ENCODE measurements at regions not wholly inside any gene's neighbourhood (a gene's known extent, or its start where the extent isn't known, plus 50 kb on each side); places are given as distances from the start of the nearest gene placed in this dataset.

- Histone ChIP-seq H3K27me3 (ENCODE audit: control insufficient read depth in 3 of 3, insufficient read depth in 3 of 3, low read length in 3 of 3) (no peaks in the 10 kb centered on the region), H3K27ac (ENCODE audit: low read depth in 1 of 3, low read length in 2 of 3) (no peak overlapping the region), H3K4me1 (ENCODE audit: control insufficient read depth in 3 of 3, insufficient read depth in 2 of 3, low read depth in 1 of 3, low read length in 2 of 3) (no peaks in the 10 kb centered on the region), H3K36me3 (ENCODE audit: control insufficient read depth in 3 of 3, insufficient read depth in 2 of 3, low read depth in 1 of 3, low read length in 3 of 3) (no peaks in the 10 kb centered on the region), H3K9me3 (ENCODE audit: control insufficient read depth in 2 of 2, insufficient read depth in 1 of 2, low read depth in 1 of 2, low read length in 1 of 2) (no peaks in the 10 kb centered on the region), H3K4me3 (ENCODE audit: low read depth in 1 of 3, low read length in 3 of 3) (no peak overlapping the region)
- DNase-seq (no peak), FAIRE-seq (no peak)
- 84 to 90% (median 87%) methylated on average over 11 of the region's 11 CpGs for WGBS, 3 donors
Observed at GRCh38 chr2:100677611-100678185, 114.9 kb downstream of the PDCL3 start.

DNA sequence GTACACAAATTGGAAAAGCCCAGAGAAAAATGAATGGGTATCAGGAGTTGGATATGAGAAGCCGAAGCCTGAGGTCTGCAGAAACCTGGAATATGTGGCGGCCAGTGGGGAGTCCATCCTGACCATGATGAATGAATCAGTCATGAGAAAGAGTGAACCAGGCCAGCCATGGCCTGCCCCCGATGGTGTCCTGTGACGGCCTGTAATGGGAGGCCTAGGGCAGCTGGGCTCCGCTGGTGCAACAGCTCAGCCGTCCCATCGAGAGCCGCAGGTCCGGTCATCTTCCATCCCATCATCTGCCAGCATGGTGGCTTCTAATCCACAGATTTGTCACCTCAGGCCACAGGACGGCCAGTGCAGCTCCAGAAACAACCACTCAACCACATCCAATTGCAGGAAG lies 116.4 kb downstream of the PDCL3 start:
- Histone ChIP-seq H3K4me3 (ENCODE audit: low read depth in 1 of 3, low read length in 3 of 3) (no peak overlapping the region), H3K9me3 (ENCODE audit: control insufficient read depth in 2 of 2, insufficient read depth in 1 of 2, low read depth in 1 of 2, low read length in 1 of 2) (no peaks in the 10 kb centered on the region), H3K27ac (ENCODE audit: low read depth in 1 of 3, low read length in 2 of 3) (no peak overlapping the region), H3K27me3 (ENCODE audit: control insufficient read depth in 3 of 3, insufficient read depth in 3 of 3, low read length in 3 of 3) (no peaks in the 10 kb centered on the region), H3K36me3 (ENCODE audit: control insufficient read depth in 3 of 3, insufficient read depth in 2 of 3, low read depth in 1 of 3, low read length in 3 of 3) (no peaks in the 10 kb centered on the region), H3K4me1 (ENCODE audit: control insufficient read depth in 3 of 3, insufficient read depth in 2 of 3, low read depth in 1 of 3, low read length in 2 of 3) (no peaks in the 10 kb centered on the region)
- DNase-seq (no peak), FAIRE-seq (no peak)
- WGBS, 3 donors: 94 to 96% (median 94%) methylated on average over 10 of the region's 10 CpGs

DNA sequence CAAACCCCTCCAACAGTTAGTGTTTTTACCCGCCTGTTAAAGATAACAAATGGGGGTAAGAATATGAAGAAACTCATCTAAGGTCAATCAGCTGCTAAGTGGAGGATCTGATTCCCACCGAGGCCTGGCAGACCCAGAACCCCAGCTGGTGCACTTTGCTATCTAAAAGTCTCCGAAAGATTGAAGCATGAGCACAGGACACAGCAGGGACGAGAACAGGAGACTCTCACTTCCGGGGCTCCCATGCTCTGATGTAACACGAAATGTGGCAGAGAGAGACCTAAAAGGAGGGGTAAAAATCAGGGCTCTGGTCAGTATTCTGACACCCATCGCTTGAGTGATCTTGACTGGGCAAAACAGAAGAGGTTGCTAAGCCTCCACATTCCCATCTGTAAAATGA lies 119.7 kb downstream of the PDCL3 start:
- Histone ChIP-seq H3K27me3 (ENCODE audit: control insufficient read depth in 3 of 3, insufficient read depth in 3 of 3, low read length in 3 of 3) (no peaks in the 10 kb centered on the region), H3K27ac (ENCODE audit: low read depth in 1 of 3, low read length in 2 of 3) (no peak overlapping the region), H3K9me3 (ENCODE audit: control insufficient read depth in 2 of 2, insufficient read depth in 1 of 2, low read depth in 1 of 2, low read length in 1 of 2) (peaks cover 1 to 10% of the 10 kb centered on the region in 2 donors), H3K36me3 (ENCODE audit: control insufficient read depth in 3 of 3, insufficient read depth in 2 of 3, low read depth in 1 of 3, low read length in 3 of 3) (no peaks in the 10 kb centered on the region), H3K4me3 (ENCODE audit: low read depth in 1 of 3, low read length in 3 of 3) (no peak overlapping the region), H3K4me1 (ENCODE audit: control insufficient read depth in 3 of 3, insufficient read depth in 2 of 3, low read depth in 1 of 3, low read length in 2 of 3) (no peaks in the 10 kb centered on the region)
- DNase-seq: no peak
- 87 to 92% (median 89%) methylated on average over 7 of the region's 7 CpGs for WGBS, 3 donors
- no peak for FAIRE-seq

- Histone ChIP-seq H3K4me1 (ENCODE audit: control insufficient read depth in 3 of 3, insufficient read depth in 2 of 3, low read depth in 1 of 3, low read length in 2 of 3) (no peaks in the 10 kb centered on the region), H3K36me3 (ENCODE audit: control insufficient read depth in 3 of 3, insufficient read depth in 2 of 3, low read depth in 1 of 3, low read length in 3 of 3) (no peaks in the 10 kb centered on the region), H3K27me3 (ENCODE audit: control insufficient read depth in 3 of 3, insufficient read depth in 3 of 3, low read length in 3 of 3) (no peaks in the 10 kb centered on the region), H3K27ac (ENCODE audit: low read depth in 1 of 3, low read length in 2 of 3) (no peak overlapping the region), H3K4me3 (ENCODE audit: low read depth in 1 of 3, low read length in 3 of 3) (no peak overlapping the region), H3K9me3 (ENCODE audit: control insufficient read depth in 2 of 2, insufficient read depth in 1 of 2, low read depth in 1 of 2, low read length in 1 of 2) (peaks cover 1 to 10% of the 10 kb centered on the region in 2 donors)
- DNase-seq: no peak
- FAIRE-seq: no peak
- 88 to 92% (median 90%) methylated on average over 4 of the region's 4 CpGs for WGBS, 3 donors
Observed at GRCh38 chr2:100683231-100683630, 120.4 kb downstream of the PDCL3 start.

GRCh38 chr2:100691846-100692245 lies 128.1 kb upstream of the NPAS2 start:
- Histone ChIP-seq H3K4me3 (ENCODE audit: low read depth in 1 of 3, low read length in 3 of 3) (no peak overlapping the region), H3K9me3 (ENCODE audit: control insufficient read depth in 2 of 2, insufficient read depth in 1 of 2, low read depth in 1 of 2, low read length in 1 of 2) (peaks cover 1 to 10% of the 10 kb centered on the region in 2 donors), H3K4me1 (ENCODE audit: control insufficient read depth in 3 of 3, insufficient read depth in 2 of 3, low read depth in 1 of 3, low read length in 2 of 3) (no peaks in the 10 kb centered on the region), H3K36me3 (ENCODE audit: control insufficient read depth in 3 of 3, insufficient read depth in 2 of 3, low read depth in 1 of 3, low read length in 3 of 3) (no peaks in the 10 kb centered on the region), H3K27ac (ENCODE audit: low read depth in 1 of 3, low read length in 2 of 3) (no peak overlapping the region), H3K27me3 (ENCODE audit: control insufficient read depth in 3 of 3, insufficient read depth in 3 of 3, low read length in 3 of 3) (no peaks in the 10 kb centered on the region)
- no peak for FAIRE-seq
- 75 to 78% (median 77%) methylated on average over 3 of the region's 3 CpGs for WGBS, 3 donors
- DNase-seq: no peak

- WGBS, 3 donors: 83 to 97% (median 94%) methylated on average over 5 of the region's 5 CpGs
- Histone ChIP-seq H3K9me3 (ENCODE audit: control insufficient read depth in 2 of 2, insufficient read depth in 1 of 2, low read depth in 1 of 2, low read length in 1 of 2) (peaks cover 0 to 10% of the 10 kb centered on the region in 2 donors), H3K27ac (ENCODE audit: low read depth in 1 of 3, low read length in 2 of 3) (no peak overlapping the region), H3K27me3 (ENCODE audit: control insufficient read depth in 3 of 3, insufficient read depth in 3 of 3, low read length in 3 of 3) (no peaks in the 10 kb centered on the region), H3K4me1 (ENCODE audit: control insufficient read depth in 3 of 3, insufficient read depth in 2 of 3, low read depth in 1 of 3, low read length in 2 of 3) (no peaks in the 10 kb centered on the region), H3K4me3 (ENCODE audit: low read depth in 1 of 3, low read length in 3 of 3) (no peak overlapping the region), H3K36me3 (ENCODE audit: control insufficient read depth in 3 of 3, insufficient read depth in 2 of 3, low read depth in 1 of 3, low read length in 3 of 3) (no peaks in the 10 kb centered on the region)
- DNase-seq: peak in 1 of 2 donors; percentile 4
- no peak for FAIRE-seq
Observed at GRCh38 chr2:100692381-100692780, 127.6 kb upstream of the NPAS2 start.

DNA sequence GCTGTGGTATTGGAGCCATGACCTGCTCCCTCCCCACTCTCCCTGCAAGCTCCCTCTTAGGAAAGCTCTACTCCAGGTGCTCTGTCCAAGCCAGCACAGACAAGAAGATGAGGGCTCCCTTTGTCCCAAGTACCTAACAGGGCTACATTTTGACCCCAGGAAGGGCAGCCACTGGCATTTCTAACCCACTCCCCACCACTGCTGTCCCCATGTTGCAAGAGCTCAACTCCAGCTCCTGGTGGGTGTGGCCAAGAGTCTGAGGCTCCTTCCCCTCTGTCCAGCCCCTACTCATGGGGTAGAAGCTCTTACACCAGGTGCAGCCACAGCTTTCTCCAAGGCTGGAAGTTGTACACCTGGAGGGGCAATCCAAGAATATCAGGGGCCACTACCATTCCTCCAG lies 127.0 kb upstream of the NPAS2 start:
- Histone ChIP-seq H3K4me3 (ENCODE audit: low read depth in 1 of 3, low read length in 3 of 3) (no peak overlapping the region), H3K4me1 (ENCODE audit: control insufficient read depth in 3 of 3, insufficient read depth in 2 of 3, low read depth in 1 of 3, low read length in 2 of 3) (no peaks in the 10 kb centered on the region), H3K9me3 (ENCODE audit: control insufficient read depth in 2 of 2, insufficient read depth in 1 of 2, low read depth in 1 of 2, low read length in 1 of 2) (peaks cover 0 to 10% of the 10 kb centered on the region in 2 donors), H3K36me3 (ENCODE audit: control insufficient read depth in 3 of 3, insufficient read depth in 2 of 3, low read depth in 1 of 3, low read length in 3 of 3) (no peaks in the 10 kb centered on the region), H3K27me3 (ENCODE audit: control insufficient read depth in 3 of 3, insufficient read depth in 3 of 3, low read length in 3 of 3) (no peaks in the 10 kb centered on the region), H3K27ac (ENCODE audit: low read depth in 1 of 3, low read length in 2 of 3) (no peak overlapping the region)
- DNase-seq (no peak), FAIRE-seq (no peak)

- H3K36me3 ChIP-seq (ENCODE audit: control insufficient read depth in 3 of 3, insufficient read depth in 2 of 3, low read depth in 1 of 3, low read length in 3 of 3): no peaks in the 10 kb centered on the region
- no peaks in the 10 kb centered on the region for H3K4me1 ChIP-seq (ENCODE audit: control insufficient read depth in 3 of 3, insufficient read depth in 2 of 3, low read depth in 1 of 3, low read length in 2 of 3)
- 73 to 75% (median 75%) methylated on average over 5 of the region's 5 CpGs for WGBS, 3 donors
- H3K27me3 ChIP-seq (ENCODE audit: control insufficient read depth in 3 of 3, insufficient read depth in 3 of 3, low read length in 3 of 3): no peaks in the 10 kb centered on the region
- no peak overlapping the region for H3K4me3 ChIP-seq (ENCODE audit: low read depth in 1 of 3, low read length in 3 of 3)
- DNase-seq (no peak), FAIRE-seq (no peak)
- H3K27ac ChIP-seq (ENCODE audit: low read depth in 1 of 3, low read length in 2 of 3): no peak overlapping the region
- peaks cover 0 to 27% of the 10 kb centered on the region in 2 donors for H3K9me3 ChIP-seq (ENCODE audit: control insufficient read depth in 2 of 2, insufficient read depth in 1 of 2, low read depth in 1 of 2, low read length in 1 of 2)
Observed at GRCh38 chr2:100699131-100699530, 120.8 kb upstream of the NPAS2 start.

GRCh38 chr2:100702438-100703109 lies 117.4 kb upstream of the NPAS2 start:
- no peak overlapping the region for H3K4me3 ChIP-seq (ENCODE audit: low read depth in 1 of 3, low read length in 3 of 3)
- no peak overlapping the region for H3K27ac ChIP-seq (ENCODE audit: low read depth in 1 of 3, low read length in 2 of 3)
- H3K4me1 ChIP-seq (ENCODE audit: control insufficient read depth in 3 of 3, insufficient read depth in 2 of 3, low read depth in 1 of 3, low read length in 2 of 3): no peaks in the 10 kb centered on the region
- H3K27me3 ChIP-seq (ENCODE audit: control insufficient read depth in 3 of 3, insufficient read depth in 3 of 3, low read length in 3 of 3): no peaks in the 10 kb centered on the region
- no peak for FAIRE-seq
- peaks cover 0 to 16% of the 10 kb centered on the region in 2 donors for H3K9me3 ChIP-seq (ENCODE audit: control insufficient read depth in 2 of 2, insufficient read depth in 1 of 2, low read depth in 1 of 2, low read length in 1 of 2)
- DNase-seq: no peak
- 61 to 66% (median 61%) methylated on average over 5 of the region's 5 CpGs for WGBS, 3 donors
- H3K36me3 ChIP-seq (ENCODE audit: control insufficient read depth in 3 of 3, insufficient read depth in 2 of 3, low read depth in 1 of 3, low read length in 3 of 3): no peaks in the 10 kb centered on the region

All from small intestine (tissue), 7 donors.